ENCODE measurements at regions not wholly inside any gene's neighbourhood (a gene's known extent, or its start where the extent isn't known, plus 50 kb on each side); places are given as distances from the start of the nearest gene placed in this dataset.
"Not testable (repeated sequence)": the region's sequence is repeated elsewhere in the genome, so short reads cannot be mapped to it uniquely, and the experiment has no call there.

DNA sequence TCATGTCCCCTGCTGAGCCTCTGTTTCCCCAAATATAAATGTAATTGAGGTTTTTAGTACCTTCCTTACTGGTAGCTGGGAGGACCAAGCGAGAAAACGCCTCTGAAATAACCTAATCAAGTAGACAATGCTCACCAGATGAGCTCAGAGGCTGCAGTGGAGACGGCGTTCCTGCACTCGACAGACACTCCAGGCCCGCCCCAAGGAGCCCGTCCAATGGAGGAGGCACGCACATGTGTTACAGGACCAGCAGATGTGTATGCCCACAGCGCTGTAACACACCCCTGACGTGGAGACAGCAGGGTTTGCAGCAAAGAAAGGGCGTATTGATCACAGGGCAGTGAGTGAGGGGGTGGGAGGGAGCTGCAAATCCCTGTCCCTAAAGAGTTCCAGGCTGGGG lies 120.8 kb upstream of the FOXD4L5 start:
- H3K27ac Mint-ChIP-seq; H3K27me3 Mint-ChIP-seq; H3K36me3 Mint-ChIP-seq (ENCODE audit: low read depth); H3K9me3 ChIP-seq (ENCODE audit: control insufficient read depth, low read length, poor library complexity, severe bottlenecking); ATAC-seq; DNase-seq; H3K4me1 Mint-ChIP-seq; H3K4me3 Mint-ChIP-seq: not testable (repeated sequence)

DNA sequence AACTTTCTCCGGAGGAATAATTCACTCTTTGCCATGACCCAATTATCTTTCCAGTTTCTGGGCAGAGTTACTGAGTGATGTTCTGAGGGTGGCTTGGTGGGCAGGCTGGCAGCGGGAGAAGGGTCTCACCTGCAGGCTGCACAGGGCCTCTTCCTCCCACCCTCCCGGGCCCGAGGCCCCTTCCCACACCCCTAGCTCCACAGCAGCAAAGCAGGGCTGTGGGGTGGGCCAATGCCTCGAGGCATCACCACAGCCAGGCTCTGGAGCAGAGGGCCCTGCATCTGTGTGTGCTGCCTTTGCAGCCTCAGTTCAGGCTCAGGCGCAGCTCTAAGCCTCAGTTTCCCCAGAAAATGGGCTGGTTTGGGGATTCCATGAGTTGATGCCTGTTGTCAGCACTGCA lies 120.2 kb upstream of the FOXD4L5 start:
- no peaks in the 10 kb centered on the region for H3K36me3 Mint-ChIP-seq (ENCODE audit: low read depth)
- H3K9me3 ChIP-seq (ENCODE audit: control insufficient read depth, low read length, poor library complexity, severe bottlenecking) = no peaks in the 10 kb centered on the region
- no peak overlapping the region for H3K4me3 Mint-ChIP-seq
- no peak overlapping the region for H3K27ac Mint-ChIP-seq
- H3K4me1 Mint-ChIP-seq = no peaks in the 10 kb centered on the region
- no peaks in the 10 kb centered on the region for H3K27me3 Mint-ChIP-seq
- DNase-seq (no peak), ATAC-seq (no peak)

GRCh38 chr9:65404232-65405006 lies 119.4 kb upstream of the FOXD4L5 start:
- no peak for DNase-seq
- no peaks in the 10 kb centered on the region for H3K4me1 Mint-ChIP-seq
- no peaks in the 10 kb centered on the region for H3K9me3 ChIP-seq (ENCODE audit: control insufficient read depth, low read length, poor library complexity, severe bottlenecking)
- no peaks in the 10 kb centered on the region for H3K27me3 Mint-ChIP-seq
- ATAC-seq = no peak
- H3K27ac Mint-ChIP-seq = no peak overlapping the region
- no peaks in the 10 kb centered on the region for H3K36me3 Mint-ChIP-seq (ENCODE audit: low read depth)
- H3K4me3 Mint-ChIP-seq = no peak overlapping the region

DNA sequence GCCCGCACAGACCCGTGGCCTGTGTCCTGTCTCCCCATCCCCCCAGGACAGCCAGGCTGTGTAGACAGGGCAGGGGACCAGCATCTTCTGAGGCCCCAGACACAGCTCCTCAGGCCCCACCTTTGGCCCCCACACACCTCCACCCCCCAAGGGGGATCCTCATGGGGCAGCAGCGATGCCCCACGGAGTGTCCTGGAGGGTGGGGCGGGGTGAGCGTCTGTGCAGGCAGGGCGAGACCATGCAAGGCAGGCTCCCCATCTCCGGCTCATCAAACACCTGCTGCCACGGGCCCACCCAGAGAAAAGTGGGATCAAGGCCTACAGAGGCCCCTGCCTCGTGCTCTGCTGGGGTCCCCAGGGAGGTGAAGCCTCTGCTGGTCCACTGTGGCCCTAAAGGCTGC lies 118.7 kb upstream of the FOXD4L5 start:
- H3K27ac Mint-ChIP-seq = no peak overlapping the region
- no peak overlapping the region for H3K4me3 Mint-ChIP-seq
- no peak for DNase-seq
- H3K4me1 Mint-ChIP-seq = no peaks in the 10 kb centered on the region
- ATAC-seq = no peak
- H3K27me3 Mint-ChIP-seq = no peaks in the 10 kb centered on the region
- no peaks in the 10 kb centered on the region for H3K36me3 Mint-ChIP-seq (ENCODE audit: low read depth)
- H3K9me3 ChIP-seq (ENCODE audit: control insufficient read depth, low read length, poor library complexity, severe bottlenecking) = no peaks in the 10 kb centered on the region

- H3K4me1 Mint-ChIP-seq; H3K27ac Mint-ChIP-seq; H3K4me3 Mint-ChIP-seq; H3K9me3 ChIP-seq (ENCODE audit: control insufficient read depth, low read length, poor library complexity, severe bottlenecking); DNase-seq; H3K36me3 Mint-ChIP-seq (ENCODE audit: low read depth); ATAC-seq; H3K27me3 Mint-ChIP-seq: not testable (repeated sequence)
Observed at GRCh38 chr9:65403072-65403471, 118.1 kb upstream of the FOXD4L5 start.

DNA sequence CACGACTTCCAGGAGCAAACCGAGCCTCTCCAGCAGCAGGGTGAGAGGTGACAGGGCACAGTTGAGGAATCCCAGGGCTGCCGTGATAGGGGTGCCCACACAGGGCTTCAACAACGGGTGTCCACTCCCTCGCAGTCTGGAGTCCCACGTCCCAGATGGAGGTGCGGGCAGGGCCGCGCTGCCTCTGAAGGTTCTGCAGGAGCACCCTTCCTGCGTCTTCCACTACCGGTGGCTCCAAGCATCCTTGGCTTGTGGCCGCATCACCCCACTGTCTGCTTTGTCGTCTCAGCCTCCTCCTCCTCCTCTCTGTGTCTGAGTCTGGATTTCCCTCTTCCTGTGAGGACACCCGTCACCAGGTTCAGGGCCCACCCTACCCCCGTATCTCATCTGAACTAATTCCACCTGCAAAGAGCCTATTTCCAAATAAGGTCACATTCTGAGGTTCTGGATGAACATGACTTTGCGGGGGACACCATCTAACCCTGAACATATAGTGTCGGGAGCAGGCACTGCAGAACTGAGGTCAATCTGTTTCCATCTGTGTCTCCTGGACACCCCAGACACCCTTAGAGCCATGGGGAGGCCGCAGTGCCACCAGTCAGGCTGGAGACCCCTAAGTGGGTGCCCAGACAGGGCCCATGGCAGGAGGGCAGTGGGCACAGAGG lies 117.3 kb upstream of the FOXD4L5 start:
- H3K36me3 Mint-ChIP-seq (ENCODE audit: low read depth); DNase-seq; H3K27ac Mint-ChIP-seq; ATAC-seq; H3K9me3 ChIP-seq (ENCODE audit: control insufficient read depth, low read length, poor library complexity, severe bottlenecking); H3K4me3 Mint-ChIP-seq; H3K4me1 Mint-ChIP-seq; H3K27me3 Mint-ChIP-seq: not testable (repeated sequence)

- not testable (repeated sequence) for H3K27ac Mint-ChIP-seq; H3K4me3 Mint-ChIP-seq; H3K27me3 Mint-ChIP-seq; H3K36me3 Mint-ChIP-seq (ENCODE audit: low read depth); H3K4me1 Mint-ChIP-seq; H3K9me3 ChIP-seq (ENCODE audit: control insufficient read depth, low read length, poor library complexity, severe bottlenecking); ATAC-seq; DNase-seq
Observed at GRCh38 chr9:65401456-65402045, 116.5 kb upstream of the FOXD4L5 start.

- no peak for DNase-seq
- no peaks in the 10 kb centered on the region for H3K4me1 Mint-ChIP-seq
- no peaks in the 10 kb centered on the region for H3K27me3 Mint-ChIP-seq
- H3K36me3 Mint-ChIP-seq (ENCODE audit: low read depth) = peaks cover 4% of the 10 kb centered on the region
- ATAC-seq = no peak
- H3K4me3 Mint-ChIP-seq = no peak overlapping the region
- no peak overlapping the region for H3K27ac Mint-ChIP-seq
- H3K9me3 ChIP-seq (ENCODE audit: control insufficient read depth, low read length, poor library complexity, severe bottlenecking) = no peaks in the 10 kb centered on the region
Observed at GRCh38 chr9:65400886-65401285, 115.9 kb upstream of the FOXD4L5 start.

DNA sequence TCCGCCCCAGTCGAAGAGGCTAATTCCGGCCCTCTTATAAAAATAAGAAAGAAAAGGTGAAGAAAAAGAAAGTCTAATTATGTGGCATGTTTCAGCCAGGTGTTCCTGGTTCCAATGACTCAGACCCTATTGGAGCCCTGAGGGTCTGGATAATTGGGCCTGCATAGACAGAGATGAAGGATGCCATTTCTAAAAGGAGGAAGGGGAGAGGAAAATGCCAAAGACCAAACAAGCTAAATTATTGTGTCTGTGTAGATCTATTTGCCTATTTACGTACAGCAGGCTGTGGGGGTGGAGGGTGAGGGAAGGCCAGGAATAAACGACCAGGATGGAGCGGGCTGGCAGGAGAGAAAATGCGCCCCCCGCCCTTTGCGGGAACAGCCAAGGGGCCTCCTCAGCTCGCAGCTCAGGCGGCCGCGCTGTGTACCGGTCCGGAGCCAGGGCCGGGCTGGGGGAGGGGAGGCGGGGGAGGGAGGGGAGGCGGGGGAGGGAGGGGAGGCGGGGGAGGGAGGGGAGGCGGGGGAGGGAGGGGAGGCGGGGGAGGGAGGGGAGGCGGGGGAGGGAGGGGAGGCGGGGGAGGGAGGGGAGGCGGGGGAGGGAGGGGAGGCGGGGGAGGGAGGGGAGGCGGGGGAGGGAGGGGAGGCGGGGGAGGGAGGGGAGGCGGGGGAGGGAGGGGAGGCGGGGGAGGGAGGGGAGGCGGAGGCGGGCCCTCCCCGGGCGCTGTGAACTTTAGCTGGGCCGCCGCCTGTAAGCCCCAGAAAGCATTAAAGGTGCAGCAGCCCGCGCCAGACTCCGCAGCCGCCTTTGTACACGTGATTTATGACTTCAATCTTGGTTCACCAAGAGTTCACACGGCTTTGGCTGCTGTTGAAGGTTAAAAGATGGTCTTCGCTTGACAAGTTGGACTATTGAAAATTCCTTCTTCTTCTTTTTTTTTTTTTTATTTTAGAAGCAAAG lies 113.0 kb upstream of the FOXD4L5 start:
- not testable (repeated sequence) for H3K27me3 Mint-ChIP-seq; DNase-seq; H3K9me3 ChIP-seq (ENCODE audit: control insufficient read depth, low read length, poor library complexity, severe bottlenecking); H3K4me1 Mint-ChIP-seq; ATAC-seq; H3K4me3 Mint-ChIP-seq; H3K36me3 Mint-ChIP-seq (ENCODE audit: low read depth); H3K27ac Mint-ChIP-seq

DNA sequence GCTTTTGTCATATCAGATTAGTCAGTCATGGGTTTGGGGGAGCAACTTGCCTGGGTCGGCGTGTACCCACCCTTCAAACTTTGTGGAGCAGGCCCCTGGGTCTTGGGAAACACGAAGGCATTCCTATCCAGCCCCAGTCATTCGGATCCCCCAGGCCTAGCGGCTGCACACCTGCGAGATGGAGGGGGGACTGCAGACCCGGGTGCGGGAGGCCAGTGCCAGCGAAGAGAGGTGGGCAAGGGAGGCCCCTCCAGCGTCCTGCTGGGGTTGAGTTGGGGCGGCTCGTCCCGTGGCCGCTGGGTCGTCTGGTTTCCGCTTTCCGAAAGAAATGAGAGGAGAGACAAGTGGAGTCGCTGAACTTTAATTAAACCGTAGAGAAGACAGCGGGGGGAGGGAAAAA lies 112.2 kb upstream of the FOXD4L5 start:
- H3K4me3 Mint-ChIP-seq; H3K9me3 ChIP-seq (ENCODE audit: control insufficient read depth, low read length, poor library complexity, severe bottlenecking); H3K4me1 Mint-ChIP-seq; ATAC-seq; H3K36me3 Mint-ChIP-seq (ENCODE audit: low read depth); H3K27ac Mint-ChIP-seq; H3K27me3 Mint-ChIP-seq; DNase-seq: not testable (repeated sequence)

DNA sequence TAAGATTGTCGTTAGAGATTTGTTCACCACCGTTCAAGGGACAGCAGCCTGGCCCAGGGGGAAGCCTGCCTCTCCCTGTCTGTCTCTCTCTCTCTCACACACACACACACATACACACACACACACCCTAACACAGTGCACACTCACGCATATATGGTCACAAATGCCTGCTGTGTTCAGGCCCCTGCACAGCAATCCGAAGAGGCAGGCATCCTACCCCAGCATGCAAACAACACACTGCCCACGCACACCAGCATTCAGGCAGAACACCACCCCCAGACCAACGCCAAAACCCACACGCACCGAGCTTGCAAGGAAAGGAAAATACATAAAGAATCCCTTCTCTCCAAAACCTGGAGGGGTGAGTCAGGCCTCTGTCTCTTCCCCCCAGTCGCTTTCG lies 111.6 kb upstream of the FOXD4L5 start:
- not testable (repeated sequence) for H3K27me3 Mint-ChIP-seq; H3K27ac Mint-ChIP-seq; ATAC-seq; H3K4me3 Mint-ChIP-seq; H3K9me3 ChIP-seq (ENCODE audit: control insufficient read depth, low read length, poor library complexity, severe bottlenecking); DNase-seq; H3K36me3 Mint-ChIP-seq (ENCODE audit: low read depth); H3K4me1 Mint-ChIP-seq

DNA sequence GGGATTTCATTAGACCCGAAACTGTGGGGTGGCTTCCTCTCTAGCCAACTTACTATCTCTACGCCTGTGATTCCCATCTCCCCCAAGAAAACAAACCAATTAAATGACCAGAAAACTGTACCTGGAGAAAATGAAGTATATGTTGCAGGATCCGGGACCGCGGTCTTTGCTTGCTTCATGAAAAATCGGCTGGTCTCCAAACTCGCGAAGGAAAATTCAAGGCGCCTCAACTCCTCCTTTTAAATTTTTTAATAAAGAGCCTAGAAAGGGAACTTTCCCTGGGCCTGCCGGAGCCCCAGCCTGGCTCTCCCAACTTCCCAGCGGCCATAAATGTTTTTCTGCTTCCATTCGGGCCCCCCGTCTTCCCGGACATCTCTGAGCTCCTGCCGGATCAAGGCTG lies 110.8 kb upstream of the FOXD4L5 start:
- ATAC-seq; H3K9me3 ChIP-seq (ENCODE audit: control insufficient read depth, low read length, poor library complexity, severe bottlenecking); H3K4me3 Mint-ChIP-seq; H3K36me3 Mint-ChIP-seq (ENCODE audit: low read depth); DNase-seq; H3K27ac Mint-ChIP-seq; H3K4me1 Mint-ChIP-seq; H3K27me3 Mint-ChIP-seq: not testable (repeated sequence)

DNA sequence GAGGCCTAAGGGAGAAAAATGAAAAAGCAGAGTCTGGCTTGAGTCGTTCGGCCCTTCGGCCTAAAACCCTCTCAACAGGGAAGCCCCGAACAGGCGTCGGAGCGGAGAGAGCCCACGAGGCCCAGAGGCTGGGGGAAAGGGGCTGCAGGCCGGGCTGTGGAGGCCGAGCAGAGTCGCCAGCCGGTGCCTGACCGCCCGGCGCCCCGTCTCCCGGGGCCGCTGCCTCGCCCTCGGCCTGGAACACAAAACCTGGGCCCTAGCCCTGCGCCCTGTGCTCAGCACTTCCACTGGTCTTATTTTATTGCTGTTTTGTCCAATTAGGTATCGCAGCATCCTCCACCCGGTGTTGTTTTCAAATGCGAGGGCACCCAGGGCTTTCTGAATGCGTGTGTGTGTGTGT lies 110.1 kb upstream of the FOXD4L5 start:
- ATAC-seq; H3K9me3 ChIP-seq (ENCODE audit: control insufficient read depth, low read length, poor library complexity, severe bottlenecking); H3K4me3 Mint-ChIP-seq; H3K4me1 Mint-ChIP-seq; H3K36me3 Mint-ChIP-seq (ENCODE audit: low read depth); H3K27ac Mint-ChIP-seq; H3K27me3 Mint-ChIP-seq; DNase-seq: not testable (repeated sequence)

Measured in T-helper 17 cell (primary cell).